ENCODE measurements at regions not wholly inside any gene's neighbourhood (a gene's known extent, or its start where the extent isn't known, plus 50 kb on each side); places are given as distances from the start of the nearest gene placed in this dataset.

GRCh38 chr2:172279813-172280212, 147.6 kb upstream of the ITGA6 start:
- no peak for FAIRE-seq
- ChIA-PET POLR2A (no interaction called here), CTCF (interaction anchor here (3.0 kb wide), 1 partner anchor 182 kb away, joined by 16 read pairs; no protein-coding TSS in a partner anchor)
- H3K27ac ChIP-seq: no peak overlapping the region
- TF ChIP-seq EHMT2 (IDR thresholded peaks at IDR 0.05; ENCODE audit: low read depth): no peak
- peak in 1 of 2 experiments; percentile 18; a peak in 1 of 5 replicates for TF ChIP-seq RAD21 (conservative IDR thresholded peaks at IDR 0.05 in 1 of 2, IDR thresholded peaks at IDR 0.05 in 1 of 2)
- peaks cover 9% of the 10 kb centered on the region; the same call in 2 of the 3 replicates for H3K9me3 ChIP-seq
- no peak overlapping the region for H3K4me2 ChIP-seq
- H3K4me1 ChIP-seq: no peaks in the 10 kb centered on the region
- no peak overlapping the region for H3K4me3 ChIP-seq
- no peak for DNase-seq (ENCODE audit: low read depth in 1 of 2, low spot score in 1 of 2)
- no peak for ATAC-seq

GRCh38 chr2:172280571-172281361, 146.6 kb upstream of the ITGA6 start:
- no peak for ATAC-seq
- peaks cover 9% of the 10 kb centered on the region; the same call in 2 of the 3 replicates for H3K9me3 ChIP-seq
- FAIRE-seq: no peak
- TF ChIP-seq NPAS2 (CRISPR knock-in tag; IDR thresholded peaks at IDR 0.05; ENCODE audit: borderline replicate concordance) (no peak), HOXB13 (CRISPR knock-in tag; IDR thresholded peaks at IDR 0.05; ENCODE audit: low read depth) (no peak), MAZ (IDR thresholded peaks at IDR 0.05; ENCODE audit: borderline replicate concordance, low read depth, low read length) (no peak), MYC (IDR thresholded peaks at IDR 0.05; ENCODE audit: borderline replicate concordance, low read length) (no peak), NR3C1 (IDR thresholded peaks at IDR 0.05) (no peak), EHMT2 (IDR thresholded peaks at IDR 0.05; ENCODE audit: low read depth) (no peak), EP300 (IDR thresholded peaks at IDR 0.05) (no peak), PHF8 (IDR thresholded peaks at IDR 0.05; ENCODE audit: borderline replicate concordance, low read depth) (no peak), CHD4 (IDR thresholded peaks at IDR 0.05; ENCODE audit: borderline replicate concordance) (no peak), HOXB5 (CRISPR knock-in tag; IDR thresholded peaks at IDR 0.05) (no peak), REST (IDR thresholded peaks at IDR 0.05) (no peak), FOSB (CRISPR knock-in tag; IDR thresholded peaks at IDR 0.05) (no peak)
- TF ChIP-seq, protein P1, sequence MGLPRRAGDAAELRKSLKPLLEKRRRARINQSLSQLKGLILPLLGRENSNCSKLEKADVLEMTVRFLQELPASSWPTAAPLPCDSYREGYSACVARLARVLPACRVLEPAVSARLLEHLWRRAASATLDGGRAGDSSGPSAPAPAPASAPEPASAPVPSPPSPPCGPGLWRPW (IDR thresholded peaks at IDR 0.05): no peak
- TF ChIP-seq, protein P2, sequence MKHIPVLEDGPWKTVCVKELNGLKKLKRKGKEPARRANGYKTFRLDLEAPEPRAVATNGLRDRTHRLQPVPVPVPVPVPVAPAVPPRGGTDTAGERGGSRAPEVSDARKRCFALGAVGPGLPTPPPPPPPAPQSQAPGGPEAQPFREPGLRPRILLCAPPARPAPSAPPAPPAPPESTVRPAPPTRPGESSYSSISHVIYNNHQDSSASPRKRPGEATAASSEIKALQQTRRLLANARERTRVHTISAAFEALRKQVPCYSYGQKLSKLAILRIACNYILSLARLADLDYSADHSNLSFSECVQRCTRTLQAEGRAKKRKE (CRISPR knock-in tag; IDR thresholded peaks at IDR 0.05; ENCODE audit: low read depth): no peak
- ChIA-PET CTCF (interaction anchor here (1.3 kb wide), 1 partner anchor 11 kb away, joined by 3 read pairs; no protein-coding TSS in a partner anchor), POLR2A (no interaction called here)
- WGBS (ENCODE audit: missing lambda C conversion rate): 55% methylated on average over 6 of the region's 6 CpGs
- DNase-seq (ENCODE audit: low read depth in 1 of 2, low spot score in 1 of 2): no peak
- no peaks in the 10 kb centered on the region for H3K4me1 ChIP-seq
- no peak overlapping the region for H3K4me2 ChIP-seq
- H3K27ac ChIP-seq: no peak overlapping the region
- H3K4me3 ChIP-seq: no peak overlapping the region

Data from A549 (cell line).